ENCODE measurements at regions not wholly inside any gene's neighbourhood (a gene's known extent, or its start where the extent isn't known, plus 50 kb on each side); places are given as distances from the start of the nearest gene placed in this dataset.

DNA sequence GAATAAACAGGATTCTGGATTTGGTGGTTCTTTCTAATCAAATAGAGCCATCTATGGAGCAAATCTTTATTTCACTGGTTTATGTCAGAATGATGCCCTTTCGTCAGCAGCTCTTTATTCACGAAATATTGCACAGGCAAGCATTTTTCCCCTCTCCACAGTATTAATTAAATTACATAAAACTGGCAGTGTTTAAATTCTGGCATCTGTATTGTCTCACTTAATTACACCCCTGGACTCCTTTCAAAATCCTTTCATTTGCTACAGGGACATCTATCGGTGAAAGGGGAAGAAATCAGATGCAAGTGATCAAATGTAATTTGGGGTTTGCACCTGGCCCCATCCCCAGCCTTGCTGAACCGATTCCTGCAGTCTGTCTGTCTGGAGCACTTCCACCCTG is 801.9 kb downstream of the QKI start:
- no peak for DNase-seq (ENCODE audit: low spot score)

DNA sequence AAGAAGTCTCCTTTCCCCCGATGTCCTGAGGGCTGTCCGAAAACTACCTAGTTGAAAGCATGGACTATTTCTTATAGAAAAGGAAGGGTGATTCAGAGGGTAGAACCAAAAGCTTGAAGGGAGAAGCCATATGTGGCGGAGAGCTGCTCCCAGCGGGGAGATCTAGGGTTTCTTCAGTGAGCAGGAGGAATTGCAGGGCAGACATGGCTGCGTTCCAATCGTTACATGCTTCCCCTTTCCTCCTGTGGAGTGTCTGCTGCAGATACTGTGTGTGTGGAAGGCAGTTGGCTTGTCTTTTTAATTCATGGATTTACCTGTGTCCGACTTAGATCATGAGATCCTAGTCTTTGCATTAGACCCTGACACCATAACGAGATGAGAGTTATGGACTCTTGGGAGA is 799.5 kb downstream of the QKI start:
- DNase-seq (ENCODE audit: low spot score): no peak

DNA sequence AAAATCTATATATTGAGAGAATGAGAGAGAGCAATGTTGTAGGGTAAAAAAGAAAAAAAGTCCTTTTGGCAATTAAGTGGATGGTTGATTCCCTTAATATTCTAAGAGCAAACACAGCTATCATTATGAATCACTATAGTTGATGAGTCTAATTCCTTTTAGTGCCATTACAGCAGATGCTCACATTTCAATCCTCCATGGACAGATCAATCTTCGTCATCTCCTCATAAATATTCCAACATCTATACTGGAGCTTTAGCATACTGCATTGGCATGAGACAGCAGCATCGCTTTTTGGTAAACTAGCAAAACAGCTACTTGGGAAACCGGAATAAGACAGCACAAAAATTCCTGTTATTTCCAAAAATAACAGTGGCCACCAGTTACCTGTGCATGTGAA is 796.7 kb downstream of the QKI start:
- DNase-seq (ENCODE audit: low spot score): no peak

DNA sequence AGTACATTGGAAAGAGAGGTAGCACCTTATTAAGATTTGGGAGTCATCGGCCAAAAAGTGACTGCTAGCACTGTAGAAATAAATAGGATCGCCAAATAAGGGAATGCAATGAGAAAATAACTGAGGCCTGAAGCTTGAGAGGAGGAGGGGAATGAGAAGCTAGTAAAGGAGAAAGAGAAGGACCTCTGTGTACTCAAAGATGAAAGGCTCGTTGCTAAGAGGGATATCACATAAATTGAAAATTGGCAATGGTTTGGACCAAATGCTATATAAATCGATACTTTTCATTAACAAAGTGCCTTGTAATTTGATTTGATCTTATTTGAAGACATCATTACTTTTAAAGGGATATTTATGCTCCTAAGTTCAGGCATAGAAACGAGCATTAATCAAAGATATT is 796.3 kb downstream of the QKI start:
- DNase-seq (ENCODE audit: low spot score): no peak

DNA sequence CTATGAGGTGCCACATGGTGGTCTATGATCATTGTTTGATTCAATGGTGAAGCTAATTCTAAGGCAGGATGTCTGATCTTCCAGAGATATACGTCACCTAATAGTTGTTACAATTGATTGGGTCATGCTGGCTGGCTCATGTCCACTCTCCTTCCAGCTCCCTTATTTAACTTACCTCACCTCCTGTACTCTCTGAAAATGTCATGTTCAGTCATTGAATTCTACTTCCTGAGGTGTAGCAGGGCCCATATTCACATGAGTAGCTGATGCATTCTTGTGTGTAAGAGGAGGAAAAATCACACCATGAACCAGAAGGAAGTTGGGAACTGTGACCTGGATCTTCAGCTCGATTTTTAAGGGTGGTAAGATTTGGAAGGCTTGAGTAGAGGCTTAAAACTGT is 795.8 kb downstream of the QKI start:
- DNase-seq (ENCODE audit: low spot score): no peak

DNA sequence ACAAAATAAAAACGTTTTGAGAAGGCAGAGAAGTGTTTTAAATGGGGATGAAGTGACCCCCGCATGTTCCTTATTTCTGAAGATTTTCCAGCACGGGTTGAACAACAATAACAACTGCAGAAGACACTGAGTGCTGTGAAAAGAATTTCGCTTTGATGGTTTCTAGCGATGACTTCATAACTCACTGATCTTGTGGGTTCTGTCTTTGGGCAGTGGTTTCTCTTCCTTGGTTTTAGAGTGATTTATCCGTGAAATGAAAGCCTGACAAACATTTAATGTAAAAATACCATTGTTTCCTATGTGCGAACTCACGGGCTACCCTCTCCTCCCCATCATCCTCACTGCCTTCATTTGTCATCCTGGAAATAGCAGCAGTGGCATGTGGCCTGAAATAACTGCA is 793.9 kb downstream of the QKI start:
- DNase-seq (ENCODE audit: low spot score): no peak

DNA sequence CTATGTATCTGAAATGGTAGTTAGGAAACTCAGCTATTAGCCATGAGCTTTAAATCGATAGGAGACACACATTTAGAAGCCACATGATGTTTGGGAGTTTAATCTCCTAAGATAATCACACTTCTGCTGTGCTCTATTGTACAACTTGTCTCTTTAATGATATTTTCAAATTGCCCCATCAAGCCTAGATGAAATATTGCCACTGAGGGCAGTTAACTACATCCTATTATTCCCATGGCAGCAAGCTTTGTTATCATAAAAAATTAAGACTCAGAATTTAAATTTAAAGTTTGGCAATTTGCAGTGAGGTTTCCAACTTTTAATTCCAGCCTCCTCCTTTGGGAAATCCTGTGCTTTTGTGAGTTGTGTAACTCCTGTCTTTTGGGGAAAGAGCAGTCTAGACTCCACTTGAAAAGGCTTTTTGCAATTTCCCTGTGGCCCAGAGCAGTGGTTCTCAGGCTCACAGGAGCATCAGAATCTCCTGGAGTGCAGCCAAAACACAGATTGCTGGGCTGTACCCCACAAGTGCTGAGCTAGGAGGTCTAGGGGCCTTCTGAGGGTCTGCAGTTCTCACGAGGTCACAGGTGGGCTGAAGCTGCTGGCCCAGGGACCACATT is 792.4 kb downstream of the QKI start:
- DNase-seq (ENCODE audit: low spot score): no peak

DNA sequence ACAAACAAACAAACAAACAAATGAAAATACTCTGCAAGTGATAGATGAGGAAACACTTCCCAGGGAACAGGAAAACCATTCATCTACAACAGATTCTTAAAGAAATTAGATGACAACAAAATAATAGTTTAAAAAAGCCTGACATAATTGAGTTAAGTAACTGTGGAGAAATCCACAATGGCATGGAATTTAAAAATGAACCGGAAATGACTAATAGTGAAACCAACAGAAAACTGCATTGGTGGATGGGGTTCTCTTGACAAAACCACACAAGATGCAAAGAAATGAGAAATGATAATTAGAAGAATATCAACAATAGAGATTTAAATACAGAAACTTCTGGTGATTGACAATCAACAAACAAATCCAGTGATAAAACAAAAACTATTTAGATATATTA is 785.6 kb downstream of the QKI start:
- DNase-seq (ENCODE audit: low spot score): no peak

DNA sequence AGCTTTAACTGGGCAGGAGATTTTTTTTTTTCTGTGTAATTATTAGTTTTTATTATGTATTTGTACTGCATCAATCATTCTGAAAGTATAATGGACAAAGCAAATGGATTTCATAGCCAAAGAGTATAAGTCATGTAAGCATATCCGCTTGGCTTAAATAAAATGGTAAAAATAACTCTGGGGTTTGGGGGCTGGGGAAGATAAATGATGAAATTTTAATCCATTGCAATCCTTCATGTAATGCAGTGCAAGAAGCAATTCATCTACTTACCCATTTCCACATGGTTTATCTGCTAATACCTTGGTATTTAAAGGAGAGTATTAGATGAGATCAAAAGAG is 781.4 kb downstream of the QKI start:
- no peak for DNase-seq (ENCODE audit: low spot score)

DNA sequence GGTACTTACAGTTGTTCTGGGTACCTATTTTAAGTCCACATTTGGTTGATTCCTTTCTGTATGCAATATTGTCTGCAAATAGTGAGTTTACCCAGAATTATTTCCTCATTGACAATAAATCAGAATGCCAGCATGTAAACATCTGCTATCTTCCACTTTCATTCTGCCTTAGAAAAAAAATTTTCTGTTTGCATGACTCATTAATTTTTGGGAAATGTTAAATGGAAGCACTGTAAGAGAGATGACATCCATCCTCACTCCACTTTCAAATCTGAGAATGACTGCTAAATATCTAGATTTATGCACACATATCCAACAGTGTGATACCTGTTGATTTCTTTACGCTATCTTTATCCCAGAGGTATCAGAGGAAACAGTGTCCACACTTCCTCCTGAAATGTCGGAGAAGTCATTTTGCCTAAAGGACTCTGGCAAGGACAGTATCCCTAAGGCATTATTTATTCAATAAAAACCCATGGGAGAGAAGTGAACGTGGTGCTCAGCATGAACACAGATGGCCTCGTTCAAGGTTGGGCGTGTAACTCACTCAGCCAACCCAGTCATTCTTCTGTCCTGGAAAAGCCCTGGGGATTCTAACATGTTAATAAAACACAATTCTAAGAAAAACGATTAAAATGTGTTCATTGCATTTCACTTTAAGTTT is 780.9 kb downstream of the QKI start:
- DNase-seq (ENCODE audit: low spot score): no peak

DNA sequence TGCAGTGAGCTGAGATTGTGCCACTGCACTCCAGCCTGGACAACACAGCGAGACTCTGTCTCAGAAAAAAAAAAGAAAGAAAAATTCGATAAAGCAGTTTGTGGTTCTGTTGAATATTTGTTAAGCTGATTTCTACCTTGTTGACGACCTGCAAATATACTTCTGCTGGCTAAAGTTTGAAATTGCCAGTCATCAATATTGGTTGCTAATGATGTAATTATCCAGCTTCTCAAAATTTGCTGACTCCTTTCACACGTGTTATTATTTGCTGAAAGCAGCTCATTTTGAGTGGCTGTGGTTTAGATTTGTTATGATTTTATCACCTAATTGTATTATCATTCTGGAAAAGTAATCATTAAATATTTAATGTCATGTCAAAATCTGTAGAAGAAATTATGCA is 774.3 kb downstream of the QKI start:
- DNase-seq (ENCODE audit: low spot score): no peak

DNA sequence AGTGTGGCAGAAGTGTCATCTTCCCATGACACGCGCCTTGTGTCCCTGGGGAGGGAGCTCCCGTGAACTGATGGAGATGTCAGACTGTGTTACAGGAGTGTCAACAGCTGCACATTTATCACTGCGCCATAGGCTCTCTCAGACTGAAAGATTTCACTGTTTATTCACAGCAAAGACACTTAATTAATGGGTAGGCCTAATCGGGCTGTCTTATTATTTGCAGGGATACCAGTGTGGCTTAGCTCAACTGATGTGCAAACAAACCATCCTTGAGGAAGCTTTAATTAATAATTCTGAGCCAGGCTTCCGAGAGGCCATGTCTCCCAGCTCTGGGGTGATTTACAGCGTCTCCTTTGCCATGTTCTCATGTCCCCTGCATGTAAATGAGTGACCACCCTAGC is 771.0 kb downstream of the QKI start:
- no peak for DNase-seq (ENCODE audit: low spot score)

DNA sequence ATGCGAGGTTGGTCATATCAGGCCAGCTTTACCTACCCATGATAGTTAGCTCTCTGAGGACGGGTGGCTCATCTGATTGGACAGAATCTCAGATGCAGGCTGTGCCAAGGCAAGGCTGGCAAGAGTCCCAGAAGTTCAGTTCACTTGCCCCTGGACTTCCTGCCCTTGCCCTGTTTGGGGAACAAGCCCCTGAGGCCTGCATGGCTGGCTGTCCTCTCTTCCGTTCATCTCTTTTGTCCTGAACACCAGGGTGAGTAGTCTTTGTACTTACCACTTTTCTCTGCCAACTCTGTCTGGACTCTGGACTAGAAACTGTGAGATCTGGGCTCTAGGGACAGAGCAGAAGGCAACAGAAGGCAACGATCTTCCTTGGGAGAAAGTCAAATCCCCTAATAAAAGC is 769.9 kb downstream of the QKI start:
- no peak for DNase-seq (ENCODE audit: low spot score)

DNA sequence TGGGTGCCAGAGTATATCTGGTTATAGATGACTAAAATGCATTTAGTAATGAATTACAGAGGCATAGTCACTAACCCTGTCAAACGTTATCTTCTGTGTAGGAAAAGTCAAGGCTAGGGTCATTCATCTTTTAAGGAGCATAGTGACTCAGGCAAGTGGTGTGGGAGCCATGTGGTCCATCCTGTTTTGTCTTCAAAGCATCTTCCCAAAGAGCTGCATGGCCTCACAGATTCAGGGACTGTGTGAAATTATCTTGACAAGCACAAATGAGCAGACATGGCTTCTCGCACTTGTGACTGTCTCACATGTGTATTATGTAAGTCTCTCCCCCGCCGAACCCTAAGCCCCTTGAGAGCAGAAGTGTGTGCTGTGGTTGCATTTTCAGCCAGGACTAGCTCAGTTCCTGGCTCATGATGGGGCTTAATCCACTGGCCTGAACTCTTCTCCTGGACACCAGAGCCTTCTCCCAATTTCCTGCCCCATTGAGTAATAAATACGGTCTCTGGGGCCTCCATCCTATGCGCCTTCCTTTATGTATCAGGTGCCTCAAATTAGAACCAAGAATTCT is 769.1 kb downstream of the QKI start:
- no peak for DNase-seq (ENCODE audit: low spot score)

DNA sequence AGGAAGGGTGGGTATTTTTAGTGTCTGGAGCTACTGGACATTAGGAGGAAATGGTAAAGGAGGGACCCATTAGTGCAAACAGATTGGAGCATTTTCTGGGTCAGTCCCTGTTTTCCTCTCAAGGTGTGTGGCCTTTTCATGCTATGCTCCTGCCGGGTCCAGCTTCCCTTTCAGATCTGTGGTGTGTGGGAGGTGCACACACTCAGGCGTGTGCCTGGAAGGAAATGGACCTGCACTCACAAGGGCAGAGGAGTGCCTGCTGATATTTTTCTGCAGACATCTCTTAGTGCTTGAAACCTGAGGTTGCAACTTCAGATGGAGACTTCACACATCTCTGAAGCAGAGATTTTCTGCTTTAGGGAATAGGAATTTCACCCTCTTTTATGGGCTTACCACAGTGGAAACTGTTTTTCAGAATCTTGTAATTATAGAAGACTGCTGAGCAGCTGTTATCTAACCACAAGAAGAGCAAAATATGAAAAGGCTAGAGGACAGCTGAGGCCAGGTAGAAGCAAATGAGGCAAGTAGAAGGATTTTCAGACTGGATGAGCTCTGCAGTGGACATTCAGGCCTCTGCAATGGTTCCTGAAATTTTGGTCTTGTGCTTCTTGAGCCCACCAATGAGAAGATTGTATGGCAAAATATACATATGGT is 764.3 kb downstream of the QKI start:
- DNase-seq (ENCODE audit: low spot score): no peak

DNA sequence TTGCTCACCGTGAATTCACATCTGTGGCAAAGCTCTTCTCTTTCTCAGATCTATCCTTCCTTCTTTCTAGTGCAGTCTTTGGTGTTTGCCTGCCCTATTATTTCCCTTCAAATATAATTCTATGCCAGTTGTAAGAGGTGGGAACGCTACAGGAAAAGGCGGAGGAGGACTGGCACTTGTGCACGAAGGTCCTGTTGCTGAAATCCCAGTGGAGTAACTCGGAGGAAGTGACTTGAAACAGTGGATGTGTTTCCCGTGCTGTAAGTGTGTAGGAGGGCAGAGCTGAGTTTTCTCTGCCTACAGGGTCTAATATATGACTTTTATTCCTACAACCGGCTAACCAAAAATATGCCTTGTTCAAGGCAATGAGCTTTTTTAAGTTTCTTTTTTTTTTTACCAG is 754.8 kb downstream of the QKI start:
- no peak for DNase-seq (ENCODE audit: low spot score)

DNA sequence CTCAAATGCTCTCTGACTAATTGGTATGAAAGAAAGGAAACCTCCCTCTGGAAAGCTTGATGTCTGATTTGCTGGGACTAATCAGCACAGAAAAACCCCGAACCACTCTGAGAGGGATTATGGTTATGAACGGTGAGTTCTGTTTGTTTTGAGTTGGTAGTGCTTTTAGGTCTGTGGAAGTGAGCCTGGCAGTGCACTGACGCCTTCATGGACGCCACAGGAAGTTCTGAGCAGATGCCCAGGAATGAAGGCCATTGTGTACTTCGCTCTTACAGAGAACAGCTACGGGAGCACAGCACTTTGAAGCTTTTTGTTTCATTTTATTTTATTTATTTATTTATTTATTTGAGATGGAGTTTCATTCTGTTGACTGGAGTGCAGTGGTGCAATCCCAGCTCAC is 754.1 kb downstream of the QKI start:
- DNase-seq (ENCODE audit: low spot score): no peak

DNA sequence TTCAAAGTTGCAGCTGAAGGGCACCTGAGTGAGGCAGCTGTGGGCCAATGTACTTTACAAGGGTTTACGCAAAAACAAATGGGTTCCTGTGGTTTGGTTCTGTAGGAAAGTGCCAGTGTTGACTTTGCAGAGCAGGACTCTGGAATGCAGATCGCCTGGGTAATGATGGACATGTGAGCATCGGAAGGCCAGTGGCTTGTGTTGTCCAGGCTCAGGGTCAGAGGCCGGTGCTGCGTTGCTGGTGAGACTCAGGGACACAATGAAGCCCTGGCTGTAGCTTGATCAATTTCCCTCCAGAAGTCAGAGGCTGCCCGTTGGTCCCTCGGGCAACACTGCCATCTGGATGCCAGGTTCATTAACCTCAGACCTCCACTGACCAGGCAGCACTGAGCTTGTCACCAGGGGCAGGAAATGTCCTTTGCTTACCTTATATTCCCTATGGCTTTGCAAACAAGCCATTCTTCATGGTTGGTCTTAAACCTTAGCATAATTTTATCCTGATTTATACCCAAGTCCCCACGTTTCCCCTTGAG is 753.4 kb downstream of the QKI start:
- DNase-seq (ENCODE audit: low spot score): no peak

DNA sequence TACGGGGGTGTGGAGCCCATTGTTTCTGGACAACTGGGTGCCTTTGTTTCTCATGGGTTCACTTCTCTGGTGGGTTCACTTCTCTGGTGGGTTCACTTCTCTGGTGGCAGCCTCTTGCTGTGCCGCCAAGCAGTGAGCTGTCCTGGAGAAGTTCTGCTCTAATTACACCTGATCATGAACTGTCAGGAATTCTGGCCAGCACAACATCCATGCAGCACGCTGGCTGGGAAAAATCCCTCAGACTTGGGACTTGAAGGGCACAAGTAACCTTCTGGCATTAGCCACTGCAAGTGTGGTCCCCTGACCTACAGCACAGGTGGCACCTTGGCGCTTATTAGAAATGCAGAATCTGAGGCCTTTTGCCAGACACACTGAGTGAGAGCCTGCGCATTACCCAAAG is 752.5 kb downstream of the QKI start:
- DNase-seq (ENCODE audit: low spot score): no peak

DNA sequence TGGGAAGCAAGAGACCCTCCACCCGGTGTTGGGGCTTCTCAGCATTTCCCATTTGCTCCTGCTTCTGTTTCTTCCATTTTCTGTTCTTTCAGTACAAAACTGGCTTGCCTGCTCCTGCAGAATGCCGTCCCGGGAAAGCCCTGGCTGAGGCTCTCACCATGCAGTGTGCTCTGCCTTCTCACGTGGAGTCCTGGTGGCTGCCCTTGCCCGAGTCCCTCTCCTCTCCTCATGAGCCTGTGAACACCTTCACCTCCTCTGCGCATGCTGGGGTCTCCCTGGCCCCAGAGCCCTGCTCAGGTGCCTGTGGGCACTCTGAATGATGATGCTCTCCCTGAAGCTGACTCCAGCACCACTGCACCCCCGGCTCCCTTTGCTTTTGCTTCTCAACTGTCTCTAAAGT is 752.0 kb downstream of the QKI start:
- DNase-seq (ENCODE audit: low spot score): no peak

DNA sequence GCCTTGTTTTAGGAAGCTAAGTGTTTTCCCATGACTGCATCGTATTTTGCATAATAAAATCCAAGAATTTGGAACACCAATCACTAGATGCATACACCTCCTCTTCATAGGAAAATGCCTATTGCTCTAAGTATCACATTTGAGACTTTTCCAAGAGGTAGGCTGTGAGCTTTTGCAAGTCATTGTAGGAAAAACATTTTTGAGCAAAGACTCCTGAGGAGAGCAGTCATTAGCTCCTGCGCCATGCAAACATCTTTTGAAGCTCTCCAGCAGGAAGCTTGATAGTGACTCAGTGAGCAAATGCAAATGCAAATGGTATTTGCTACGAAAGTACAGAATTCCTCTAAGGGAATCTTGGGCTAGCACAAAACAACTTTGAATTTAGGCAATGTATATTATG is 750.4 kb downstream of the QKI start:
- no peak for DNase-seq (ENCODE audit: low spot score)

DNA sequence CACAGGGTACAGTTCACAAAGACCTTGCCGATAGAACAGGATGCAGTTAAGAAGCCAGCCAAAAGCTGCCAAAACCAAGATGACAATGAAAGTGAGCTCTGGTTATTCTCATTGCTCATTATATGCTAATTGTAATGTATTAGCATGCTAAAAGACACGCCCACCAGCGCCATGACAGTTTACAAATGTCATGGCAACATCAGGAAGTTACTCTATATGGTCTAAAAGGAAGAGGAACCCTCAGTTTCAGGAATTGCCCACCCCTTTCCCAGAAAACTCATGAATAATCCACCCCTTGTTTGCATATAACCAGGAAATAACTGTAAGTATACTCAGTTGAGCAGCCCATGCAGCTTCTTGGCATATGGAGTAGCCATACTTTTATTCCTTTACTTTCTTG is 748.7 kb downstream of the QKI start:
- DNase-seq (ENCODE audit: low spot score): no peak

DNA sequence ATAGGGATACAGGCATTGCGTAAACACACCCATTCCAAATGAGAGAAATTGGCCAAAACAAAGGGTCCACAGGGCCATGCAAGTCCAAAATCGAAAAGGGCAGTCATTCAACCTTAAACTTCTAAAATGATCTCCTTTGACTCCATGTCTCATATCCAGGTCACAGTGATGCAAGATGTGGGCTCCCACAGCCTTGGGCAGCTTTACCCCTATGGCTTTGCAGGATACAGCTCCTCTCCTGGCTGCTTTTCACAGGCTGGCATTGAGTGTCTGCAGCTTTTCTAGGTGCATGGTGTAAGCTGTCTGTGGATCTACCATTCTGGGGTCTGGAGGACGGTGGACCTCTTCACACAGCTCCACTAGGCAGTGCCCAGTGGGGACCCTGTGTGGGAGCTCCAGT is 744.5 kb downstream of the QKI start:
- DNase-seq (ENCODE audit: low spot score): no peak

Data from ureter (tissue), 1 donor.